ENCODE measurements at regions not wholly inside any gene's neighbourhood (a gene's known extent, or its start where the extent isn't known, plus 50 kb on each side); places are given as distances from the start of the nearest gene placed in this dataset.
A peak's percentile ranks its signal among the peaks of the same experiment; 100 is the strongest.
"Not testable (repeated sequence)": the region's sequence is repeated elsewhere in the genome, so short reads cannot be mapped to it uniquely, and the experiment has no call there.

GRCh38 chr10:131833013-131833412 is 67.8 kb upstream of the PPP2R2D start:
- H3K36me3 ChIP-seq (ENCODE audit: insufficient read depth, low read length): no peaks in the 10 kb centered on the region
- no peaks in the 10 kb centered on the region for H3K36me3 Mint-ChIP-seq
- ChIA-PET POLR2A (no interaction called here), CTCF (no interaction called here)
- peaks cover 5 to 20% of the 10 kb centered on the region in 2 donors for H3K27me3 Mint-ChIP-seq
- no peaks in the 10 kb centered on the region for H3K9me3 ChIP-seq (ENCODE audit: low read length)
- no peak overlapping the region for H3K27ac Mint-ChIP-seq
- H3K27ac ChIP-seq (ENCODE audit: low read depth, low read length): no peak overlapping the region
- H3K27me3 ChIP-seq (ENCODE audit: insufficient read depth, low read length, poor library complexity, severe bottlenecking): no peaks in the 10 kb centered on the region
- H3K4me3 Mint-ChIP-seq: no peak overlapping the region
- H3K4me3 ChIP-seq (ENCODE audit: low read length): no peak overlapping the region
- H3K4me1 Mint-ChIP-seq: no peaks in the 10 kb centered on the region
- DNase-seq: no peak
- peaks cover 0 to 9% (median 2%) of the 10 kb centered on the region in 5 donors for H3K9me3 Mint-ChIP-seq
- H3K4me1 ChIP-seq (ENCODE audit: insufficient read depth, low read length): no peaks in the 10 kb centered on the region

- Mint-ChIP-seq H3K4me3 (no peak overlapping the region), H3K27me3 (peaks cover 5 to 20% of the 10 kb centered on the region in 2 donors), H3K36me3 (no peaks in the 10 kb centered on the region), H3K27ac (no peak overlapping the region), H3K9me3 (peaks cover 0 to 9% (median 2%) of the 10 kb centered on the region in 5 donors), H3K4me1 (no peaks in the 10 kb centered on the region)
- DNase-seq: no peak
- Histone ChIP-seq H3K4me3 (ENCODE audit: low read length) (no peak overlapping the region), H3K4me1 (ENCODE audit: insufficient read depth, low read length) (no peaks in the 10 kb centered on the region), H3K27ac (ENCODE audit: low read depth, low read length) (no peak overlapping the region), H3K36me3 (ENCODE audit: insufficient read depth, low read length) (no peaks in the 10 kb centered on the region), H3K27me3 (ENCODE audit: insufficient read depth, low read length, poor library complexity, severe bottlenecking) (no peaks in the 10 kb centered on the region), H3K9me3 (ENCODE audit: low read length) (no peaks in the 10 kb centered on the region)
- ChIA-PET POLR2A (no interaction called here), CTCF (no interaction called here)
Measured at GRCh38 chr10:131833446-131834080, 67.2 kb upstream of the PPP2R2D start.

- no peaks in the 10 kb centered on the region for H3K4me1 Mint-ChIP-seq
- ChIA-PET CTCF (no interaction called here), POLR2A (no interaction called here)
- no peak overlapping the region for H3K27ac Mint-ChIP-seq
- H3K36me3 ChIP-seq (ENCODE audit: insufficient read depth, low read length): no peaks in the 10 kb centered on the region
- H3K36me3 Mint-ChIP-seq: no peaks in the 10 kb centered on the region
- no peaks in the 10 kb centered on the region for H3K4me1 ChIP-seq (ENCODE audit: insufficient read depth, low read length)
- peaks cover 2 to 20% of the 10 kb centered on the region in 2 donors for H3K27me3 Mint-ChIP-seq
- H3K9me3 Mint-ChIP-seq: peaks cover 0 to 9% (median 2%) of the 10 kb centered on the region in 5 donors
- H3K4me3 Mint-ChIP-seq: no peak overlapping the region
- no peak overlapping the region for H3K27ac ChIP-seq (ENCODE audit: low read depth, low read length)
- no peaks in the 10 kb centered on the region for H3K9me3 ChIP-seq (ENCODE audit: low read length)
- DNase-seq: no peak
- no peak overlapping the region for H3K4me3 ChIP-seq (ENCODE audit: low read length)
- no peaks in the 10 kb centered on the region for H3K27me3 ChIP-seq (ENCODE audit: insufficient read depth, low read length, poor library complexity, severe bottlenecking)
Measured at GRCh38 chr10:131834152-131834810, 66.5 kb upstream of the PPP2R2D start.

GRCh38 chr10:131838966-131839742 is 61.7 kb upstream of the PPP2R2D start:
- H3K36me3 Mint-ChIP-seq: no peaks in the 10 kb centered on the region
- peaks cover 0 to 3% of the 10 kb centered on the region in 2 donors for H3K27me3 Mint-ChIP-seq

GRCh38 chr10:131839880-131840787 is 60.7 kb upstream of the PPP2R2D start:
- H3K4me1 Mint-ChIP-seq; POLR2A ChIA-PET; H3K4me3 ChIP-seq (ENCODE audit: low read length); H3K27ac ChIP-seq (ENCODE audit: low read depth, low read length); H3K4me3 Mint-ChIP-seq; H3K4me1 ChIP-seq (ENCODE audit: insufficient read depth, low read length); H3K9me3 ChIP-seq (ENCODE audit: low read length); H3K36me3 Mint-ChIP-seq; H3K36me3 ChIP-seq (ENCODE audit: insufficient read depth, low read length); DNase-seq; CTCF ChIA-PET; H3K27me3 ChIP-seq (ENCODE audit: insufficient read depth, low read length, poor library complexity, severe bottlenecking); H3K9me3 Mint-ChIP-seq; H3K27me3 Mint-ChIP-seq: not testable (repeated sequence)
- peak overlapping the region in 1 of 8 donors; percentile 44 for H3K27ac Mint-ChIP-seq

More at GRCh38 chr10:131838966-131839742, 61.7 kb upstream of the PPP2R2D start:
- ChIA-PET CTCF (no interaction called here), POLR2A (no interaction called here)
- no peaks in the 10 kb centered on the region for H3K36me3 ChIP-seq (ENCODE audit: insufficient read depth, low read length)
- H3K4me1 Mint-ChIP-seq: no peaks in the 10 kb centered on the region
- H3K4me1 ChIP-seq (ENCODE audit: insufficient read depth, low read length): no peaks in the 10 kb centered on the region
- H3K27ac ChIP-seq (ENCODE audit: low read depth, low read length): no peak overlapping the region
- H3K4me3 ChIP-seq (ENCODE audit: low read length): no peak overlapping the region
- H3K9me3 ChIP-seq (ENCODE audit: low read length): no peaks in the 10 kb centered on the region
- no peak for DNase-seq
- no peak overlapping the region for H3K4me3 Mint-ChIP-seq
- peaks cover 0 to 9% (median 2%) of the 10 kb centered on the region in 5 donors for H3K9me3 Mint-ChIP-seq
- no peak overlapping the region for H3K27ac Mint-ChIP-seq
- H3K27me3 ChIP-seq (ENCODE audit: insufficient read depth, low read length, poor library complexity, severe bottlenecking): no peaks in the 10 kb centered on the region

GRCh38 chr10:131840788-131841118 is 60.1 kb upstream of the PPP2R2D start:
- H3K9me3 Mint-ChIP-seq: peaks cover 0 to 4% (median 0%) of the 10 kb centered on the region in 5 donors
- no peaks in the 10 kb centered on the region for H3K36me3 Mint-ChIP-seq
- Histone ChIP-seq H3K9me3 (ENCODE audit: low read length) (no peaks in the 10 kb centered on the region), H3K4me3 (ENCODE audit: low read length) (no peak overlapping the region), H3K4me1 (ENCODE audit: insufficient read depth, low read length) (no peaks in the 10 kb centered on the region), H3K27me3 (ENCODE audit: insufficient read depth, low read length, poor library complexity, severe bottlenecking) (no peaks in the 10 kb centered on the region), H3K36me3 (ENCODE audit: insufficient read depth, low read length) (no peaks in the 10 kb centered on the region), H3K27ac (ENCODE audit: low read depth, low read length) (no peak overlapping the region)
- no peak overlapping the region for H3K4me3 Mint-ChIP-seq
- CTCF ChIA-PET: no interaction called here
- H3K27me3 Mint-ChIP-seq: peaks cover 0 to 3% of the 10 kb centered on the region in 2 donors
- no peak overlapping the region for H3K27ac Mint-ChIP-seq
- DNase-seq: no peak
- POLR2A ChIA-PET: no interaction called here
- no peaks in the 10 kb centered on the region for H3K4me1 Mint-ChIP-seq

- Histone ChIP-seq H3K4me3 (ENCODE audit: low read length) (no peak overlapping the region), H3K27me3 (ENCODE audit: insufficient read depth, low read length, poor library complexity, severe bottlenecking) (no peaks in the 10 kb centered on the region), H3K36me3 (ENCODE audit: insufficient read depth, low read length) (no peaks in the 10 kb centered on the region), H3K4me1 (ENCODE audit: insufficient read depth, low read length) (no peaks in the 10 kb centered on the region), H3K27ac (ENCODE audit: low read depth, low read length) (no peak overlapping the region), H3K9me3 (ENCODE audit: low read length) (no peaks in the 10 kb centered on the region)
- H3K4me3 Mint-ChIP-seq: no peak overlapping the region
- H3K9me3 Mint-ChIP-seq: no peaks in the 10 kb centered on the region
- no peak overlapping the region for H3K27ac Mint-ChIP-seq
- peaks cover 3 to 4% of the 10 kb centered on the region in 2 donors for H3K27me3 Mint-ChIP-seq
- H3K4me1 Mint-ChIP-seq: no peaks in the 10 kb centered on the region
- H3K36me3 Mint-ChIP-seq: no peaks in the 10 kb centered on the region
- CTCF ChIA-PET: no interaction called here
- POLR2A ChIA-PET: no interaction called here
- DNase-seq: no peak
Measured at GRCh38 chr10:131841131-131841660, 59.6 kb upstream of the PPP2R2D start.
